ENCODE measurements at regions not wholly inside any gene's neighbourhood (a gene's known extent, or its start where the extent isn't known, plus 50 kb on each side); places are given as distances from the start of the nearest gene placed in this dataset.

DNA sequence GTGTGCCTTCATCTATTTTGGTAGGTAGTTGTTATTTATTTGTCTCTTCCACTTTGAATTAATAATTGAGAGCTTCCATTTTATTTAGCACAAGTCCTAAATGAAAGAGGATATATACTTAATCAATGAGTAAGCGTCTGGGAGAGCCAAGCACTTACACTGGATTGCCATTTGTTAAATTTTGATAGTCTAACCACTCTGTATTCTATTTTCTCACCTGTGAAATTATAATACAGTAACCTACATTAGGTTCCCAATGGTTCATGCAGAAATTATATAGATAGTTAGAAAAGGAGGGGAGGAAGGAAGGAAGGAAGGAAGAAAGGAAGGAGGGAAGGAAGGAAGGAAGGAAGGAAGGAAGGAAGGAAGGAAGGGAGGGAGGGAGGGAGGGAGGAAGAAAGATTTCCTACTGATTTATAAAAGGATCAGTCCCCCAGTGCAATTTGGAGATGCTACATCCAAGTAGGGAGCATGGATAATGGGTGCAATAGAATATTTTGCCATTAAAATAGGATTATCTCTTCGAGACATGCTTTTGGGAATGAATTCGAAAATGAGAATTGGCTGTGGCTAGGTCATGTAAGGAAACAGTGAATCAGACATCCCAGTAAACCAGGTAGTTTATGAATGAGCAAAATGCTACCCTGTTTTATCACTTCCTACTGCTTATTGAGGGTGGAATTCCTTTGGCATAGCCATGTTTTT lies 239.8 kb downstream of the PCDH7 start:
- Histone ChIP-seq H3K4me3 (replicated peaks in 1 of 3; ENCODE audit: low read depth in 2 of 3, low read length in 3 of 3) (no peak overlapping the region), H2AFZ (ENCODE audit: insufficient read depth, low read depth, low read length, poor library complexity, severe bottlenecking) (no peak overlapping the region), H3K4me2 (replicated peaks; ENCODE audit: extremely low read depth, low read length, poor library complexity, severe bottlenecking) (no peak overlapping the region), H3K4me1 (ENCODE audit: control insufficient read depth in 1 of 2, insufficient read depth in 2 of 2, low read length in 2 of 2) (no peaks in the 10 kb centered on the region), H3K36me3 (replicated peaks in 1 of 2; ENCODE audit: control insufficient read depth in 1 of 2, insufficient read depth in 2 of 2, low read length in 2 of 2) (no peaks in the 10 kb centered on the region), H4K20me1 (ENCODE audit: insufficient read depth, low read length) (no peaks in the 10 kb centered on the region), H3K9ac (ENCODE audit: insufficient read depth, low read length, poor library complexity, severe bottlenecking) (no peak overlapping the region), H3K79me2 (ENCODE audit: insufficient read depth, low read length) (no peaks in the 10 kb centered on the region), H3K27ac (ENCODE audit: low read depth in 1 of 2, low read length in 2 of 2) (no peak overlapping the region), H3K27me3 (ENCODE audit: control insufficient read depth in 2 of 2, insufficient read depth in 2 of 2, low read length in 2 of 2) (no peaks in the 10 kb centered on the region), H3K9me3 (replicated peaks in 1 of 2; ENCODE audit: control insufficient read depth in 1 of 2, insufficient read depth in 1 of 2, low read length in 2 of 2) (no peaks in the 10 kb centered on the region)
- no peak for TF ChIP-seq CTCF (IDR thresholded peaks at IDR 0.05)
- H3K4me3 Mint-ChIP-seq = no peak overlapping the region
- H3K27me3 Mint-ChIP-seq (ENCODE audit: low read depth in 3 of 3) = no peaks in the 10 kb centered on the region
- WGBS (ENCODE audit: insufficient coverage) = no CpG with 5 or more reads among the region's 3 CpGs
- H3K27ac Mint-ChIP-seq = no peak overlapping the region
- H3K9me3 Mint-ChIP-seq = peaks cover 0 to 1% (median 0%) of the 10 kb centered on the region in 7 donors
- intact Hi-C loops (cut with micrococcal nuclease) = no loop called here
- no peaks in the 10 kb centered on the region for H3K4me1 Mint-ChIP-seq
- DNase-seq = no peak
- no peaks in the 10 kb centered on the region for H3K36me3 Mint-ChIP-seq

- no peaks in the 10 kb centered on the region for H3K36me3 ChIP-seq (replicated peaks in 1 of 2; ENCODE audit: control insufficient read depth in 1 of 2, insufficient read depth in 2 of 2, low read length in 2 of 2)
- no peaks in the 10 kb centered on the region for H3K4me1 ChIP-seq (ENCODE audit: control insufficient read depth in 1 of 2, insufficient read depth in 2 of 2, low read length in 2 of 2)
- Mint-ChIP-seq H3K36me3 (no peaks in the 10 kb centered on the region), H3K4me3 (no peak overlapping the region), H3K4me1 (no peaks in the 10 kb centered on the region), H3K27ac (no peak overlapping the region), H3K9me3 (peaks cover 0 to 1% (median 0%) of the 10 kb centered on the region in 7 donors), H3K27me3 (ENCODE audit: low read depth in 3 of 3) (no peaks in the 10 kb centered on the region)
- intact Hi-C loops (cut with micrococcal nuclease) = no loop called here
- H3K27me3 ChIP-seq (ENCODE audit: control insufficient read depth in 2 of 2, insufficient read depth in 2 of 2, low read length in 2 of 2) = no peaks in the 10 kb centered on the region
- H3K79me2 ChIP-seq (ENCODE audit: insufficient read depth, low read length) = no peaks in the 10 kb centered on the region
- no peak overlapping the region for H3K4me2 ChIP-seq (replicated peaks; ENCODE audit: extremely low read depth, low read length, poor library complexity, severe bottlenecking)
- DNase-seq = no peak
- H4K20me1 ChIP-seq (ENCODE audit: insufficient read depth, low read length) = no peaks in the 10 kb centered on the region
- no peaks in the 10 kb centered on the region for H3K9me3 ChIP-seq (replicated peaks in 1 of 2; ENCODE audit: control insufficient read depth in 1 of 2, insufficient read depth in 1 of 2, low read length in 2 of 2)
- H3K9ac ChIP-seq (ENCODE audit: insufficient read depth, low read length, poor library complexity, severe bottlenecking) = no peak overlapping the region
- no peak overlapping the region for H3K4me3 ChIP-seq (replicated peaks in 1 of 3; ENCODE audit: low read depth in 2 of 3, low read length in 3 of 3)
- no peak overlapping the region for H2AFZ ChIP-seq (ENCODE audit: insufficient read depth, low read depth, low read length, poor library complexity, severe bottlenecking)
- no peak overlapping the region for H3K27ac ChIP-seq (ENCODE audit: low read depth in 1 of 2, low read length in 2 of 2)
- no peak for TF ChIP-seq CTCF (IDR thresholded peaks at IDR 0.05)
These were observed 242.8 kb downstream of the PCDH7 start for GRCh38 chr4:30962939-30963338.
